ENCODE measurements at regions not wholly inside any gene's neighbourhood (a gene's known extent, or its start where the extent isn't known, plus 50 kb on each side); places are given as distances from the start of the nearest gene placed in this dataset.
A peak's percentile ranks its signal among the peaks of the same experiment; 100 is the strongest.

- no peak for DNase-seq (ENCODE audit: insufficient read length, low spot score)
- TF ChIP-seq TAF1 (IDR thresholded peaks at IDR 0.05; ENCODE audit: low read depth, low read length) = no peak
- no peak for TF ChIP-seq POLR2AphosphoS5 (IDR thresholded peaks at IDR 0.05; ENCODE audit: low read depth, low read length)
- TF ChIP-seq SPI1 (IDR thresholded peaks at IDR 0.05; ENCODE audit: low read depth, low read length) = no peak
- TF ChIP-seq PAX5 (IDR thresholded peaks at IDR 0.05; ENCODE audit: insufficient read depth, low read length, severe bottlenecking) = no peak
- no peak for TF ChIP-seq POLR2A (IDR thresholded peaks at IDR 0.05; ENCODE audit: low read depth, low read length)
- TF ChIP-seq POU2F2 (IDR thresholded peaks at IDR 0.05; ENCODE audit: low read depth, low read length) = no peak
- no peak for FAIRE-seq
These were observed 83.2 kb upstream of the PAX1 start for GRCh38 chr20:21622097-21622857.

- FAIRE-seq = no peak
- DNase-seq (ENCODE audit: insufficient read length, low spot score) = no peak
- TF ChIP-seq POLR2A (IDR thresholded peaks at IDR 0.05; ENCODE audit: low read depth, low read length) (no peak), TAF1 (IDR thresholded peaks at IDR 0.05; ENCODE audit: low read depth, low read length) (no peak)
These were observed 86.6 kb upstream of the PAX1 start for GRCh38 chr20:21618759-21619416.

- TF ChIP-seq POU2F2 (IDR thresholded peaks at IDR 0.05; ENCODE audit: low read depth, low read length) (no peak), POLR2AphosphoS5 (IDR thresholded peaks at IDR 0.05; ENCODE audit: low read depth, low read length) (no peak), TAF1 (IDR thresholded peaks at IDR 0.05; ENCODE audit: low read depth, low read length) (no peak), SPI1 (IDR thresholded peaks at IDR 0.05; ENCODE audit: low read depth, low read length) (no peak), POLR2A (IDR thresholded peaks at IDR 0.05; ENCODE audit: low read depth, low read length) (no peak), PAX5 (IDR thresholded peaks at IDR 0.05; ENCODE audit: insufficient read depth, low read length, severe bottlenecking) (no peak)
- FAIRE-seq = peak; percentile 77
- DNase-seq (ENCODE audit: insufficient read length, low spot score) = peak; percentile 22
These were observed 89.8 kb upstream of the PAX1 start for GRCh38 chr20:21615617-21616080.

GRCh38 chr20:21614980-21615379 is 90.5 kb upstream of the PAX1 start:
- no peak for FAIRE-seq
- no peak for DNase-seq (ENCODE audit: insufficient read length, low spot score)
- TF ChIP-seq SPI1 (IDR thresholded peaks at IDR 0.05; ENCODE audit: low read depth, low read length) = no peak
- no peak for TF ChIP-seq PAX5 (IDR thresholded peaks at IDR 0.05; ENCODE audit: insufficient read depth, low read length, severe bottlenecking)
- no peak for TF ChIP-seq TAF1 (IDR thresholded peaks at IDR 0.05; ENCODE audit: low read depth, low read length)
- TF ChIP-seq POLR2A (IDR thresholded peaks at IDR 0.05; ENCODE audit: low read depth, low read length) = no peak
- no peak for TF ChIP-seq POU2F2 (IDR thresholded peaks at IDR 0.05; ENCODE audit: low read depth, low read length)
- no peak for TF ChIP-seq POLR2AphosphoS5 (IDR thresholded peaks at IDR 0.05; ENCODE audit: low read depth, low read length)

- DNase-seq (ENCODE audit: insufficient read length, low spot score) (no peak), FAIRE-seq (no peak)
These were observed 92.0 kb upstream of the PAX1 start for GRCh38 chr20:21613512-21613911.

GRCh38 chr20:21609981-21610380 is 95.5 kb upstream of the PAX1 start:
- TF ChIP-seq POLR2AphosphoS5 (IDR thresholded peaks at IDR 0.05; ENCODE audit: low read depth, low read length) (no peak), POU2F2 (IDR thresholded peaks at IDR 0.05; ENCODE audit: low read depth, low read length) (no peak), POLR2A (IDR thresholded peaks at IDR 0.05; ENCODE audit: low read depth, low read length) (no peak), TAF1 (IDR thresholded peaks at IDR 0.05; ENCODE audit: low read depth, low read length) (no peak)
- FAIRE-seq (no peak), DNase-seq (ENCODE audit: insufficient read length, low spot score) (no peak)

More at GRCh38 chr20:21613512-21613911, 92.0 kb upstream of the PAX1 start:
- TF ChIP-seq TAF1 (IDR thresholded peaks at IDR 0.05; ENCODE audit: low read depth, low read length) (no peak), PAX5 (IDR thresholded peaks at IDR 0.05; ENCODE audit: insufficient read depth, low read length, severe bottlenecking) (no peak), POLR2A (IDR thresholded peaks at IDR 0.05; ENCODE audit: low read depth, low read length) (no peak), SPI1 (IDR thresholded peaks at IDR 0.05; ENCODE audit: low read depth, low read length) (no peak), POU2F2 (IDR thresholded peaks at IDR 0.05; ENCODE audit: low read depth, low read length) (no peak), POLR2AphosphoS5 (IDR thresholded peaks at IDR 0.05; ENCODE audit: low read depth, low read length) (no peak)

GRCh38 chr20:21609221-21609620 is 95.4 kb upstream of the NKX2-2 start:
- DNase-seq (ENCODE audit: insufficient read length, low spot score) = no peak
- TF ChIP-seq SPI1 (IDR thresholded peaks at IDR 0.05; ENCODE audit: low read depth, low read length) = no peak
- no peak for TF ChIP-seq POU2F2 (IDR thresholded peaks at IDR 0.05; ENCODE audit: low read depth, low read length)
- no peak for TF ChIP-seq TAF1 (IDR thresholded peaks at IDR 0.05; ENCODE audit: low read depth, low read length)
- FAIRE-seq = no peak

- no peak for FAIRE-seq
- no peak for DNase-seq (ENCODE audit: insufficient read length, low spot score)
- TF ChIP-seq TAF1 (IDR thresholded peaks at IDR 0.05; ENCODE audit: low read depth, low read length) (no peak), SPI1 (IDR thresholded peaks at IDR 0.05; ENCODE audit: low read depth, low read length) (no peak), POU2F2 (IDR thresholded peaks at IDR 0.05; ENCODE audit: low read depth, low read length) (no peak), POLR2AphosphoS5 (IDR thresholded peaks at IDR 0.05; ENCODE audit: low read depth, low read length) (no peak), POLR2A (IDR thresholded peaks at IDR 0.05; ENCODE audit: low read depth, low read length) (no peak), PAX5 (IDR thresholded peaks at IDR 0.05; ENCODE audit: insufficient read depth, low read length, severe bottlenecking) (no peak)
These were observed 94.9 kb upstream of the NKX2-2 start for GRCh38 chr20:21608777-21609176.

GRCh38 chr20:21607971-21608725 is 94.3 kb upstream of the NKX2-2 start:
- no peak for FAIRE-seq

More at GRCh38 chr20:21607971-21608725, 94.3 kb upstream of the NKX2-2 start:
- TF ChIP-seq POLR2A (IDR thresholded peaks at IDR 0.05; ENCODE audit: low read depth, low read length) (no peak), SPI1 (IDR thresholded peaks at IDR 0.05; ENCODE audit: low read depth, low read length) (no peak)
- DNase-seq (ENCODE audit: insufficient read length, low spot score) = no peak

Data from GM12891 (cell line).